ENCODE measurements at regions not wholly inside any gene's neighbourhood (a gene's known extent, or its start where the extent isn't known, plus 50 kb on each side); places are given as distances from the start of the nearest gene placed in this dataset.
A peak's percentile ranks its signal among the peaks of the same experiment; 100 is the strongest.

GRCh38 chr5:64074533-64074932, 91.1 kb upstream of the RNF180 start:
- TF ChIP-seq YY1 (IDR thresholded peaks at IDR 0.05) (no peak), CTCF (IDR thresholded peaks at IDR 0.05; ENCODE audit: low read depth, low read length, missing input control) (peak; percentile 57), TAF1 (conservative IDR thresholded peaks at IDR 0.05) (no peak), REST (IDR thresholded peaks at IDR 0.05) (no peak), MAX (IDR thresholded peaks at IDR 0.05) (no peak), SP1 (IDR thresholded peaks at IDR 0.05) (no peak), EGR1 (IDR thresholded peaks at IDR 0.05; ENCODE audit: low read depth in 2 of 2) (no peak), NR2F2 (IDR thresholded peaks at IDR 0.05) (no peak), HNF4A (conservative IDR thresholded peaks at IDR 0.05) (no peak), GABPA (IDR thresholded peaks at IDR 0.05 in 1 of 2, conservative IDR thresholded peaks at IDR 0.05 in 1 of 2) (no peak), RXRA (IDR thresholded peaks at IDR 0.05) (no peak), FOXA1 (IDR thresholded peaks at IDR 0.05) (no peak), ATF3 (IDR thresholded peaks at IDR 0.05) (no peak)
